NAMALWA (cell line): ENCODE measurements at regions not wholly inside any gene's neighbourhood (a gene's known extent, or its start where the extent isn't known, plus 50 kb on each side); places are given as distances from the start of the nearest gene placed in this dataset.
"Not testable (repeated sequence)": the region's sequence is repeated elsewhere in the genome, so short reads cannot be mapped to it uniquely, and the experiment has no call there.

Experiments used
- DNase-seq: peaks from one replicate; pipeline ENCODE4 v3.0.0-alpha.2; 2015; ENCODE audit warnings: low spot score

- DNase-seq: no peak
Measured at GRCh38 chr4:83920375-83920774, 384.5 kb downstream of the GPAT3 start.

- DNase-seq: no peak
Measured at GRCh38 chr4:83917572-83917971, 381.7 kb downstream of the GPAT3 start.

GRCh38 chr4:83910693-83911092 lies 374.8 kb downstream of the GPAT3 start:
- no peak for DNase-seq

- no peak for DNase-seq
Measured at GRCh38 chr4:83906561-83906960, 370.7 kb downstream of the GPAT3 start.

- peak; percentile 50 for DNase-seq
Measured at GRCh38 chr4:83905952-83906351, 370.0 kb downstream of the GPAT3 start.

GRCh38 chr4:83903740-83904139 lies 367.8 kb downstream of the GPAT3 start:
- DNase-seq: not testable (repeated sequence)

GRCh38 chr4:83894831-83895230 lies 358.9 kb downstream of the GPAT3 start:
- no peak for DNase-seq

- DNase-seq: no peak
Measured at GRCh38 chr4:83890816-83891215, 354.9 kb downstream of the GPAT3 start.

- no peak for DNase-seq
Measured at GRCh38 chr4:83890231-83890630, 354.3 kb downstream of the GPAT3 start.

GRCh38 chr4:83889802-83890201 lies 353.9 kb downstream of the GPAT3 start:
- DNase-seq: no peak

GRCh38 chr4:83885256-83886182 lies 349.6 kb downstream of the GPAT3 start:
- no peak for DNase-seq

GRCh38 chr4:83876047-83876446 lies 340.1 kb downstream of the GPAT3 start:
- no peak for DNase-seq

- no peak for DNase-seq
Measured at GRCh38 chr4:83875437-83875836, 339.5 kb downstream of the GPAT3 start.

GRCh38 chr4:83873996-83874395 lies 338.1 kb downstream of the GPAT3 start:
- DNase-seq: no peak

- DNase-seq: no peak
Measured at GRCh38 chr4:83870328-83870950, 334.5 kb downstream of the GPAT3 start.

GRCh38 chr4:83866834-83867621 lies 331.1 kb downstream of the GPAT3 start:
- DNase-seq: no peak

- no peak for DNase-seq
Measured at GRCh38 chr4:83865417-83866150, 329.7 kb downstream of the GPAT3 start.

- DNase-seq: no peak
Measured at GRCh38 chr4:83864097-83864817, 328.3 kb downstream of the GPAT3 start.

- DNase-seq: no peak
Measured at GRCh38 chr4:83862471-83862870, 326.6 kb downstream of the GPAT3 start.

- no peak for DNase-seq
Measured at GRCh38 chr4:83860200-83860599, 324.3 kb downstream of the GPAT3 start.

GRCh38 chr4:83858131-83858530 lies 322.2 kb downstream of the GPAT3 start:
- no peak for DNase-seq
